HepG2 (cell line): ENCODE measurements at regions not wholly inside any gene's neighbourhood (a gene's known extent, or its start where the extent isn't known, plus 50 kb on each side); places are given as distances from the start of the nearest gene placed in this dataset.

ENCODE experiments used
- ATAC-seq: fragments of 200-7000 bp; cut with Tn5 transposase; 3 replicates; pipeline ENCODE4 v1.9.1; 2020; ENCODE audit warnings: mild to moderate bottlenecking, moderate library complexity
- BruUV-seq: library from RNA; stranded (reverse); fragments of 400-500 nt; replicated peaks from 2 replicates; lab custom pipeline; 2021; lab: Mats Ljungman, UMichigan
- CTCF ChIA-PET: fragments of 300-600 bp; formaldehyde crosslinking; extraction: SDS; loops from one replicate; lab custom pipeline; 2021; ENCODE audit warnings: low total read pairs, inconsistent platforms, low intra/inter-chr PET ratio; lab: Yijun Ruan, JAX
- POLR2A ChIA-PET: fragments of 350-600 bp; sonication (Branson Sonifier 250); formaldehyde crosslinking; loops from one replicate; lab custom pipeline; 2020; ENCODE audit warnings: antibody characterized with exemption, inconsistent platforms; lab: Yijun Ruan, JAX
- DNase-seq: peaks from one replicate; pipeline ENCODE4 v3.0.0-alpha.2; 2015; ENCODE audit warnings: low spot score
- FAIRE-seq: peaks from 3 replicates; lab custom pipeline; 2011; peaks lifted over from hg19 to GRCh38; lab: Jason Lieb, UNC
- H2AFZ ChIP-seq: one replicate; pipeline ENCODE4 v1.6.1; 2011; ENCODE audit warnings: low read length, inconsistent platforms
- H3K27ac ChIP-seq: fragments of 300-600 bp; 3 replicates; pipeline ENCODE4 v1.8.0; 2011; ENCODE audit warnings: mixed run types, mild to moderate bottlenecking, mixed read lengths, low read length, inconsistent platforms; ENCODE audit not compliant: insufficient read depth; ENCODE audit errors: extremely low read length
- H3K27me3 ChIP-seq, 2 experiments: fragments of 200-600 bp in 1 of 2; 2 replicates in 1 of 2; 3 replicates in 1 of 2; pipeline versions ENCODE4 v1.6.0 to v1.8.0; 2011; ENCODE audit warnings: low read length in 2 of 2, mild to moderate bottlenecking in 2 of 2, moderate library complexity in 2 of 2, inconsistent platforms in 1 of 2; ENCODE audit not compliant: insufficient read depth in 2 of 2, control insufficient read depth in 1 of 2
- H3K36me3 ChIP-seq, 2 experiments: fragments of 200-600 bp in 1 of 2; replicated peaks in 1 of 2; 2 replicates in 1 of 2; 3 replicates in 1 of 2; pipeline versions ENCODE4 v1.5.1 to v1.8.0; 2011; ENCODE audit warnings: low read length in 2 of 2, inconsistent platforms in 1 of 2; ENCODE audit not compliant: insufficient read depth in 2 of 2, control insufficient read depth in 1 of 2
- H3K4me1 ChIP-seq: 2 replicates; pipeline ENCODE4 v1.5.1; 2012; ENCODE audit warnings: low read length, inconsistent platforms; ENCODE audit not compliant: insufficient read depth
- H3K4me2 ChIP-seq: 2 replicates; pipeline ENCODE4 v1.6.0; 2011; ENCODE audit warnings: low read depth, low read length, inconsistent platforms
- H3K4me3 ChIP-seq, 3 experiments: fragments of 200-600 bp in 1 of 3; sonication (generic), shearing (Covaris generic) in 1 of 3; replicated peaks in 1 of 3; 2 replicates each; pipeline ENCODE4 v1.5.1; 2011 to 2016; ENCODE audit warnings: low read length in 3 of 3, inconsistent platforms in 2 of 3, low read depth in 2 of 3, mild to moderate bottlenecking in 2 of 3, control low read depth in 1 of 3, mixed read lengths in 1 of 3; ENCODE audit not compliant: insufficient read depth in 1 of 3
- H3K79me2 ChIP-seq: one replicate; pipeline ENCODE4 v1.6.1; 2011; ENCODE audit warnings: low read length, inconsistent platforms; ENCODE audit not compliant: insufficient read depth
- H3K9ac ChIP-seq: 2 replicates; pipeline ENCODE4 v1.6.0; 2011; ENCODE audit warnings: mild to moderate bottlenecking, low read depth, low read length, inconsistent platforms; ENCODE audit not compliant: insufficient read depth
- H3K9me3 ChIP-seq: 2 replicates; pipeline ENCODE4 v1.5.1; 2012; ENCODE audit warnings: mild to moderate bottlenecking, low read length
- H4K20me1 ChIP-seq: 2 replicates; pipeline ENCODE4 v1.6.0; 2011; ENCODE audit warnings: inconsistent platforms, mild to moderate bottlenecking, low read length, moderate library complexity; ENCODE audit not compliant: insufficient read depth
- BHLHE40 ChIP-seq: IDR thresholded peaks from 2 replicates; pipeline ENCODE4 v1.6.1; 2011; ENCODE audit warnings: low read length, improper control_type of control experiment
- JARID2 ChIP-seq: sonication (generic); formaldehyde crosslinking; IDR thresholded peaks from 2 replicates; pipeline ENCODE4 v1.8.1; 2023; ENCODE audit warnings: missing genetic modification reagents, inconsistent platforms; ENCODE audit not compliant: insufficient replicate concordance
- JUND ChIP-seq: sonication (generic); formaldehyde crosslinking; IDR thresholded peaks from 2 replicates; pipeline ENCODE4 v1.8.0; 2022; ENCODE audit warnings: mild to moderate bottlenecking, missing genetic modification reagents
- LRRFIP1 ChIP-seq: sonication (generic); formaldehyde crosslinking; conservative IDR thresholded peaks from 2 replicates; pipeline ENCODE4 v1.4.0; 2020; ENCODE audit warnings: missing genetic modification reagents
- PHF5A ChIP-seq: IDR thresholded peaks from one replicate; pipeline ENCODE4 v1.6.1; 2018; ENCODE audit warnings: low read depth, missing genetic modification reagents; ENCODE audit not compliant: unreplicated experiment
- TMF1 ChIP-seq: sonication (generic); formaldehyde crosslinking; IDR thresholded peaks from 2 replicates; pipeline ENCODE4 v1.8.1; 2022; ENCODE audit warnings: low read depth, missing genetic modification reagents
- ZBTB4 ChIP-seq: sonication (generic); formaldehyde crosslinking; IDR thresholded peaks from 2 replicates; pipeline ENCODE4 v1.4.0; 2020; ENCODE audit warnings: missing genetic modification reagents, mild to moderate bottlenecking, borderline replicate concordance
- ZNF20 ChIP-seq: sonication (generic); formaldehyde crosslinking; IDR thresholded peaks from 2 replicates; pipeline ENCODE4 v1.4.0; 2020; ENCODE audit warnings: mild to moderate bottlenecking, moderate library complexity, missing genetic modification reagents
- ZNF337 ChIP-seq: sonication (generic); formaldehyde crosslinking; IDR thresholded peaks from 2 replicates; pipeline ENCODE4 v1.5.1; 2020; ENCODE audit warnings: missing genetic modification reagents, low read depth, mild to moderate bottlenecking, borderline replicate concordance
- ZNF720 ChIP-seq: sonication (generic); formaldehyde crosslinking; IDR thresholded peaks from 2 replicates; pipeline ENCODE4 v1.4.0; 2020; ENCODE audit warnings: missing genetic modification reagents
- WGBS: methylation state at CpG from one replicate; pipeline ENCODE4 v1.1.6; 2017; ENCODE audit warnings: low lambda C conversion rate; 5-methylcytosine and 5-hydroxymethylcytosine counted together
- in situ Hi-C: cut with HindIII; loops from 2 replicates; pipeline ENCODE4 v1.10.0; 2017; ENCODE audit warnings: low pct_unique_long_range_greater_than_20kb; ENCODE audit not compliant: extremely low pct_ligation_motif_present
- intact Hi-C: fragments of 100-400 bp; cut with micrococcal nuclease; formaldehyde crosslinking; loops from one replicate; pipeline ENCODE4 v1.10.0; 2022; ENCODE audit not compliant: unreplicated experiment
- TF ChIP-seq, protein P1 (sequence below): fragments of 450-650 bp; IDR thresholded peaks from 2 replicates; pipeline ENCODE4 v1.6.1; 2017; ENCODE audit warnings: mild to moderate bottlenecking

DNA sequence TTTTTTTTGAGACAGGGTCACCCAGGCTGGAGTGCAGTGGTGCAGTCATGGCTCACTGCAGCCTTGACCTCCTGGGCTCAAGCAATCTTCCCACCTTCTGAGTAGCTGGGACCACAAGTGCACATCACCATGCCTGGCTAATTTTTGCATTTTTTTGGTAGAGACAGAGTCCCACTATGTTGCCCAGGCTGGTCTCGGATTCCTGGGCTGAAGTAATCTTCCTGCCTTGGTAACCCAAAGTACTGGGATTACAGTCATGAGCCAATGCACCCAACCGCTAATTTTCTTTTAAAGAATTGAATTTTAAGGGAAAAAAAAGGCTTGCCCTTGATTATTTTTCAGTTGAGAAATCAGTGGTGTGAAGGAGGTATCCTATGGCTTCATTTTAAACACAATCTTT, 334.0 kb downstream of the SOX2 start:
- H3K27me3 ChIP-seq, result no peaks in the 10 kb centered on the region
- no peaks in the 10 kb centered on the region for H4K20me1 ChIP-seq
- no peak overlapping the region for H2AFZ ChIP-seq
- WGBS, result 15% methylated on average over 2 of the region's 2 CpGs
- DNase-seq (no peak), FAIRE-seq (no peak), ATAC-seq (no peak)
- ChIA-PET POLR2A (no interaction called here), CTCF (no interaction called here)
- no peak for TF ChIP-seq PHF5A (CRISPR knock-in tag)
- TF ChIP-seq JUND (CRISPR knock-in tag), result no peak
- TF ChIP-seq, protein P1, sequence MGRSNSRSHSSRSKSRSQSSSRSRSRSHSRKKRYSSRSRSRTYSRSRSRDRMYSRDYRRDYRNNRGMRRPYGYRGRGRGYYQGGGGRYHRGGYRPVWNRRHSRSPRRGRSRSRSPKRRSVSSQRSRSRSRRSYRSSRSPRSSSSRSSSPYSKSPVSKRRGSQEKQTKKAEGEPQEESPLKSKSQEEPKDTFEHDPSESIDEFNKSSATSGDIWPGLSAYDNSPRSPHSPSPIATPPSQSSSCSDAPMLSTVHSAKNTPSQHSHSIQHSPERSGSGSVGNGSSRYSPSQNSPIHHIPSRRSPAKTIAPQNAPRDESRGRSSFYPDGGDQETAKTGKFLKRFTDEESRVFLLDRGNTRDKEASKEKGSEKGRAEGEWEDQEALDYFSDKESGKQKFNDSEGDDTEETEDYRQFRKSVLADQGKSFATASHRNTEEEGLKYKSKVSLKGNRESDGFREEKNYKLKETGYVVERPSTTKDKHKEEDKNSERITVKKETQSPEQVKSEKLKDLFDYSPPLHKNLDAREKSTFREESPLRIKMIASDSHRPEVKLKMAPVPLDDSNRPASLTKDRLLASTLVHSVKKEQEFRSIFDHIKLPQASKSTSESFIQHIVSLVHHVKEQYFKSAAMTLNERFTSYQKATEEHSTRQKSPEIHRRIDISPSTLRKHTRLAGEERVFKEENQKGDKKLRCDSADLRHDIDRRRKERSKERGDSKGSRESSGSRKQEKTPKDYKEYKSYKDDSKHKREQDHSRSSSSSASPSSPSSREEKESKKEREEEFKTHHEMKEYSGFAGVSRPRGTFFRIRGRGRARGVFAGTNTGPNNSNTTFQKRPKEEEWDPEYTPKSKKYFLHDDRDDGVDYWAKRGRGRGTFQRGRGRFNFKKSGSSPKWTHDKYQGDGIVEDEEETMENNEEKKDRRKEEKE, result no peak
- TF ChIP-seq ZNF337, result no peak
- TF ChIP-seq ZNF20 (CRISPR knock-in tag), result no peak
- no peak for TF ChIP-seq ZBTB4
- no peak for TF ChIP-seq LRRFIP1 (CRISPR knock-in tag)
- TF ChIP-seq TMF1 (CRISPR knock-in tag), result no peak
- TF ChIP-seq ZNF720, result no peak
- TF ChIP-seq JARID2, result no peak
- TF ChIP-seq BHLHE40, result no peak
- in situ Hi-C loops, result no loop called here
- H3K9ac ChIP-seq, result no peak overlapping the region
- intact Hi-C loops, result no loop called here
- no peaks in the 10 kb centered on the region for H3K4me1 ChIP-seq
- H3K36me3 ChIP-seq, result no peaks in the 10 kb centered on the region
- H3K9me3 ChIP-seq, result no peaks in the 10 kb centered on the region
- BruUV-seq, result no TSS peak
- no peak overlapping the region for H3K4me3 ChIP-seq
- no peaks in the 10 kb centered on the region for H3K79me2 ChIP-seq
- no peak overlapping the region for H3K4me2 ChIP-seq
- no peak overlapping the region for H3K27ac ChIP-seq
